ENCODE measurements at regions not wholly inside any gene's neighbourhood (a gene's known extent, or its start where the extent isn't known, plus 50 kb on each side); places are given as distances from the start of the nearest gene placed in this dataset.
"Not testable (repeated sequence)": the region's sequence is repeated elsewhere in the genome, so short reads cannot be mapped to it uniquely, and the experiment has no call there.

- DNase-seq (ENCODE audit: low read depth), result no peak
Observed at GRCh38 chr3:177705976-177706823, 508.9 kb upstream of the TBL1XR1 start.

GRCh38 chr3:177709470-177709869 is 512.2 kb upstream of the TBL1XR1 start:
- DNase-seq (ENCODE audit: low read depth), result not testable (repeated sequence)

DNA sequence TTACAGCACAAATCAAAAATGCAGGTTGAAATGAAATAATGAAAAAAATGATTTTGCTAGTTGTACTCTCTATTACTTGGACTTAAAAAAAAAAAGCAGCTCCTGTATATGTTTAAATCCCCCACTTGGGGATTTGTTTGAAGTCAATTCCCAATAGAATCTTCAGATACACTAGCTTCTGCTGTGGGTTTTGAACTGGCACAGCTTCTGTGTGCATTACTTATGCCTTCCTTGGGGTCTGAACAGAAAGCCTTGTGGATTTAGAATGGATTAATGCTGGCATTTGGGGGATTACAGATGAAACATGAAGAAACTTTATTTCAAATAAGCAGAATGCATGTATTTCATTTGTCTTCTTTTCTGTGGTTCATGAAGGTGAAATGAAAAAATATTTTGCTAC is 513.2 kb upstream of the TBL1XR1 start:
- DNase-seq (ENCODE audit: low read depth), result no peak

- DNase-seq (ENCODE audit: low read depth), result no peak
Observed at GRCh38 chr3:177711637-177712036, 514.4 kb upstream of the TBL1XR1 start.

DNA sequence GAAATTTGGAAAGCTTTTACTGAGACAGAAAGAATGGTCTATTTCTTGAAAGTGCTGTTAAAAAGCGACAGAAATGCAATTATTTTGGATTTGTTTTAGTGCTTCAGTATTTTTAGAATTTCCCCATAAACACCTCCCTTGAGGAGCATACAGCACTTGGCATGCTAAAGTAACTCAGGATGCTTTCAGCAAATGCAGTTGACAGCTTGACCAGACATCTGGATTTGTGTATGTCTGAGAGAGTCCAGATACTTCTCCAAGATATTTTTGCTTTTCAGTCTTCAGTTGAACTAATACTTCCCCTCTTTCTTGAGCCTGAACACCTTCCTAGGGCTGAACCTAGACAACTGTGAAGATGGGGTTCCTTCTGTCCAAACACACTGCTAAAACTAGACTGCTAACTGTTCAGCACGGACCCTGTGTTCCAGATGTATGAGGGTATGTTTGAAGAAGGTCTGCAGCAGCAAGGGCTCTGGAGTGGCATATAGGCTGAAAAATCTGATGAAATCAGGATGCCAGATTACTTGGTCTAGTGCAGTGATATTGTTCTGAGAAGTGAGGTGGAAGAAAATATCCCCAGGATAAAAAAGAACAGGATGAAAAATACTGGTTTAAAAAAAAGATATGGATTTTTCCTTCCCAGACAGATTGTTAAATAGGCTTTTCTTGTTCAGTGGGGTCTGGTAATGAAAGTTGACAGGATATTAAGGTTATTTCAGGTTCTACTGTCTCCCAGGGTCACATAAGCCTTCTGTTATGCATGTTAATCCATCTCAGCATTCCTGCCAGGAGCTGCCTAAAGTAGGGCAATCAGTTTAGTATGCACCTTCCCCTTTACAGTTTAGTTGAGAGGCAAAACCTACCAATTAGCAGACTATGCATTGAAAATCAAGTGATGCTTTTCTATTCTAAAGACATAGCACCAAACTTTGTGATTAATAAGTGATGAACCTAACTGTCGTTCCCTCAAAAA is 516.9 kb upstream of the TBL1XR1 start:
- DNase-seq (ENCODE audit: low read depth), result no peak

- DNase-seq (ENCODE audit: low read depth), result no peak
Observed at GRCh38 chr3:177714945-177715344, 517.7 kb upstream of the TBL1XR1 start.

- no peak for DNase-seq (ENCODE audit: low read depth)
Observed at GRCh38 chr3:177715980-177716379, 518.7 kb upstream of the TBL1XR1 start.

DNA sequence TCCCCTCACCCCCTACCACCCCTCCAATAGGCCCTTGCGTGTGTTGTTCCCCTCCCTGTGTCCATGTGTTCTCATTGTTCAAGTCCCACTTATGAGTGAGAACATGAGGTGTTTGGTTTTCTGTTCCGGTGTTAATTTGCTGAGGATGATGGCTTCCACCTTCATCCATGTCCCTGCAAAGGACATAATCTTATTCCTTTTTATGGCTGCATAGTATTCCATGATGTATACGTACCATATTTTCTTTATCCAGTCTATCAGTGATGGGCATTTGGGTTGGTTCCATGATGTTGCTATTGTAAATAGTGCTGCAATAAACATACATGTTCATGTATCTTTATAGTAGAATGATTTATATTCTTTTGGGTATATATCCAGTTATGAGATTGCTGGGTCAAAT is 523.6 kb upstream of the TBL1XR1 start:
- not testable (repeated sequence) for DNase-seq (ENCODE audit: low read depth)

- DNase-seq (ENCODE audit: low read depth), result no peak
Observed at GRCh38 chr3:177721864-177722785, 524.8 kb upstream of the TBL1XR1 start.

- DNase-seq (ENCODE audit: low read depth), result no peak
Observed at GRCh38 chr3:177724020-177724638, 526.8 kb upstream of the TBL1XR1 start.

- no peak for DNase-seq (ENCODE audit: low read depth)
Observed at GRCh38 chr3:177725165-177725564, 527.9 kb upstream of the TBL1XR1 start.

- no peak for DNase-seq (ENCODE audit: low read depth)
Observed at GRCh38 chr3:177726807-177727206, 529.5 kb upstream of the TBL1XR1 start.

DNA sequence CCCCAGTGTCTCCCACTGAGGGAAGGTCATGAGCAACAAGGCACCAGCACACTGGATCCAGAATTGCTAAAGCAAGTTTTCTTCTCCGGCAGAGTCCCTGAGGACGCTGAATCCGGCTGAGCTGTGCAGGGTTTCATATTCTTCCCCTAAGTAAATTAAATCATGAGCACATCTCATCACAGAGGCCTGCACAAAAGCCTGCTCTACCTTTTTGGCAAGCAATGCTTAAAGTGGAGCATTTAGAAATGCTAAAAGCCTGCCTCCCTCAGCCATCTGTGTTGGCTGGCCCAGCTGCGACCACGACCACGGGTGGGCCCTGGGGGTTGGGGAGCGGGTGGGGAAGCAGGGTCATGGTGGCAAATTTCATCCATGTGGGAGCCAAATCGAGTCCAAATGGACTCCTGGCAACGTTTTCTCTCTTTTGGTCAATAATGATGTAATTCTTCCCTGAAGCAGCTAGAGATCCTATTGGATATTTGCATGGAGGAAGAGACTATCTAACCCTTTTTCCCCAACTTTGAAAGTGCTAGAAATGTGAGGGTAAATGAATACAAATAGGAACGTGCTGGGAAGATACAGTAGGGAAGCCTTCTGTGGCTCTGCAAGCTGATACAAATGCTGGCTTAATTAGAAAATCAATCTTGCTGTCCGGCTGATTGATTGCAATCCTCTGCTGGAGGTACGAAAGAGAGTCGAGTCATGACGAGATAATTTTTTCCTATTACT is 532.8 kb upstream of the TBL1XR1 start:
- no peak for DNase-seq (ENCODE audit: low read depth)

- DNase-seq (ENCODE audit: low read depth), result no peak
Observed at GRCh38 chr3:177730814-177731213, 533.5 kb upstream of the TBL1XR1 start.

- DNase-seq (ENCODE audit: low read depth), result no peak
Observed at GRCh38 chr3:177731644-177732268, 534.5 kb upstream of the TBL1XR1 start.

GRCh38 chr3:177733233-177733632 is 536.0 kb upstream of the TBL1XR1 start:
- no peak for DNase-seq (ENCODE audit: low read depth)

DNA sequence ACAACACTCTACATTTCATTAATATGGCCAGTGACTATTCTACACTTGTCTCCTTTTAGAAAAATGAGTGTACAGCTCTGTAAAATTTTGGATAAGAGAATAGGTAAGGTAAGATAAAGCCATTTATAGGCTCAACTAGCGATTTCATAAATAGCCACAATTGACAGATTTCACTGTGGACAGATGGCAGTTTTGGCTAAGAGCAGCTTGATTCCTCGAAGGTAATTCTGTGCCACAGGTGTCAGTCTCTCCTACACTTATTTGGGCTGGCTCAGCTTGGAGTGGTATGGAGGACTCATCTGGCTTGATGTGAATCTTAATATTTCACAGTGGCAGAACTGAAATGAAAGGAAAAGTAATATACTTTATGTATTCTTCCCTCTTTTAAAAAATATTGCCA is 536.7 kb upstream of the TBL1XR1 start:
- no peak for DNase-seq (ENCODE audit: low read depth)

GRCh38 chr3:177735431-177735830 is 538.1 kb upstream of the TBL1XR1 start:
- DNase-seq (ENCODE audit: low read depth), result no peak

- no peak for DNase-seq (ENCODE audit: low read depth)
Observed at GRCh38 chr3:177739461-177739860, 542.2 kb upstream of the TBL1XR1 start.

DNA sequence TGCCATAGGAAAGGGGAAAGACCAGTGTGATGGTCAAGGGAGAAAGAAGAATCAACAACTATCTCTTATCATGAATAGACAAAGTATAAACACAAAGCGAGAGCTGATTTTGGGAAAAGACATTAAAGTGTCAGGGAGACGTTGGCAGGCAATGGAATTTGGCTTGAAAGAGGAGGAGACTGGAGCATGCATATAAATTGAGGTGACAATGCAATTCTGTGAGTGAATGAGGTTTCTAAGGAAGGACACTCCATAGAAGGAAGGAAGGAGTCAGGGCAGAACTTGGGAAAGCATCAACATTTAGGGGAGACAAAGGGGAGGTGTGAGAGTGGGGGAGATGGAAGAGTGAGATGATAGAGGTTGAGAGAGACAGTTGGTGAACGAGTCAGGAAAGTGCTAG is 543.0 kb upstream of the TBL1XR1 start:
- DNase-seq (ENCODE audit: low read depth), result no peak
